ENCODE measurements at regions not wholly inside any gene's neighbourhood (a gene's known extent, or its start where the extent isn't known, plus 50 kb on each side); places are given as distances from the start of the nearest gene placed in this dataset.
"Not testable (repeated sequence)": the region's sequence is repeated elsewhere in the genome, so short reads cannot be mapped to it uniquely, and the experiment has no call there.

DNA sequence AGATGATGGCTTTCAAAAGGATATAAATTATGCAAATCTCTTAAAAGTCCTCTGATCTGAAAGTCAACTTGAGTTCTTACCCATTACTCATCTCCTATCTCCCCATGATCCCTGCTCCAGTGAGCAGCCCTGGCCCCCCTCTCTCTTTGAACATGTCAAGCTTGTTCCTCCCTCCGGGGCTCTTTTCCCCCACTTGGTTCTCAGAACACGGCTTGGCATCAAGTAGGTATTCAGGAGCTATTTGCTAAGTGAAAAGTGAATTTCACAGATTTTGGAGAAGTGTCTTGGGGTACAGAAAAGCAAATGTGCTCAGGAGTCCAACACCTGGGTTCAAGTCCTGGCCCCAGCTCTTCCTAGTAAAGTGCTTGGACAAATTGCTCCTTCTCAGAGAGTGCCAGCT is 98.3 kb upstream of the CTBP2 start:
- Histone ChIP-seq H3K79me2 (ENCODE audit: insufficient read depth) (no peaks in the 10 kb centered on the region), H3K9me2 (ENCODE audit: insufficient read depth) (no peaks in the 10 kb centered on the region), H3K9me3 (ENCODE audit: low read depth) (no peaks in the 10 kb centered on the region), H3K27me3 (replicated peaks; ENCODE audit: insufficient read depth) (no peaks in the 10 kb centered on the region), H3K4me2 (ENCODE audit: unreplicated experiment) (no peak overlapping the region), H3K4me1 (ENCODE audit: insufficient read depth) (peaks cover 6% of the 10 kb centered on the region), H2AFZ (no peak overlapping the region), H3K27ac (no peak overlapping the region), H3F3A (ENCODE audit: insufficient read depth) (no peaks in the 10 kb centered on the region), H3K9ac (no peak overlapping the region), H3K36me3 (ENCODE audit: low read depth) (no peaks in the 10 kb centered on the region), H3K4me3 (no peak overlapping the region), H4K20me1 (ENCODE audit: insufficient read depth) (no peaks in the 10 kb centered on the region)
- WGBS, 2 experiments (ENCODE audit: low coverage in 1 of 2, low lambda C conversion rate in 2 of 2, missing lambda C conversion rate in 2 of 2), result 57 to 66% methylated on average over 2 of the region's 2 CpGs
- TF ChIP-seq EZH2 (IDR thresholded peaks at IDR 0.05; ENCODE audit: insufficient read depth, poor library complexity, severe bottlenecking), result no peak
- TF ChIP-seq EZH2phosphoT487 (IDR thresholded peaks at IDR 0.05; ENCODE audit: insufficient read depth, low read depth), result no peak
- no peak for DNase-seq
- in situ Hi-C loops (cut with MboI), result no loop called here

DNA sequence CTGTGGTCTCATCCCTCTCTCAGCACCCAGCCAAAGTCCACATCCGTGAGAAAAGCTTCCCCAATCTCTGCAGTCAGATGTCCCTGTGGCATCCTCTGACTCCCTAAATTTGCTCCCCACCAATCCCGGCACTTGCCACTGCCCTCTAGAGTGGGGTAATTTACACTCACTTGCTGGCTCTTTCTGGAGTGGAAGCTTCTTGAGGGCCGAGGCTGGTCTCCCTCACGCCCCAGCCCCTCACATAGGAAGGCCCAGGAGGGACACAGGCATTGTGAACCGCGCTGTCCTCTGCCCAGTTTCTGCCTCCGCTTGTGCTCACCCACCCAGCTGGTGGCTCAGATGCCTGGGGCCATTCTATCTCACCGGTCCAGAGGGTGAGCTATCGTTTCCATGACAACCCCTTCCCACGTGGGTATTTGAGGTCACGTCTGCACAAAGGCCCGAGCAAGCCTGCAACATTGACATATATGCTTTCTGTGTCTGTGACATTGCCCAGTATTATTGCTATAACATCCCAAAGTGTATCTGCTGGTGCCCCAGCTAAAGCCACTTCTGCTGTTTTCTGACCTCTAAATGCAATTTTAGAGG is 97.3 kb upstream of the CTBP2 start:
- H3K27ac ChIP-seq, result no peak overlapping the region
- 49 to 51% methylated on average over 12 of the region's 12 CpGs for WGBS, 2 experiments (ENCODE audit: low coverage in 1 of 2, low lambda C conversion rate in 2 of 2, missing lambda C conversion rate in 2 of 2)
- no peaks in the 10 kb centered on the region for H3K4me1 ChIP-seq (ENCODE audit: insufficient read depth)
- no peak overlapping the region for H3K9ac ChIP-seq
- TF ChIP-seq EZH2 (IDR thresholded peaks at IDR 0.05; ENCODE audit: insufficient read depth, poor library complexity, severe bottlenecking), result no peak
- no peak for TF ChIP-seq EZH2phosphoT487 (IDR thresholded peaks at IDR 0.05; ENCODE audit: insufficient read depth, low read depth)
- no peaks in the 10 kb centered on the region for H3K79me2 ChIP-seq (ENCODE audit: insufficient read depth)
- H3K4me2 ChIP-seq (ENCODE audit: unreplicated experiment), result no peak overlapping the region
- no peaks in the 10 kb centered on the region for H4K20me1 ChIP-seq (ENCODE audit: insufficient read depth)
- no peak overlapping the region for H2AFZ ChIP-seq
- H3F3A ChIP-seq (ENCODE audit: insufficient read depth), result no peaks in the 10 kb centered on the region
- no peaks in the 10 kb centered on the region for H3K36me3 ChIP-seq (ENCODE audit: low read depth)
- in situ Hi-C loops (cut with MboI), result no loop called here
- DNase-seq, result peak; percentile 10
- no peaks in the 10 kb centered on the region for H3K9me2 ChIP-seq (ENCODE audit: insufficient read depth)
- no peak overlapping the region for H3K4me3 ChIP-seq
- H3K9me3 ChIP-seq (ENCODE audit: low read depth), result no peaks in the 10 kb centered on the region
- no peaks in the 10 kb centered on the region for H3K27me3 ChIP-seq (replicated peaks; ENCODE audit: insufficient read depth)

DNA sequence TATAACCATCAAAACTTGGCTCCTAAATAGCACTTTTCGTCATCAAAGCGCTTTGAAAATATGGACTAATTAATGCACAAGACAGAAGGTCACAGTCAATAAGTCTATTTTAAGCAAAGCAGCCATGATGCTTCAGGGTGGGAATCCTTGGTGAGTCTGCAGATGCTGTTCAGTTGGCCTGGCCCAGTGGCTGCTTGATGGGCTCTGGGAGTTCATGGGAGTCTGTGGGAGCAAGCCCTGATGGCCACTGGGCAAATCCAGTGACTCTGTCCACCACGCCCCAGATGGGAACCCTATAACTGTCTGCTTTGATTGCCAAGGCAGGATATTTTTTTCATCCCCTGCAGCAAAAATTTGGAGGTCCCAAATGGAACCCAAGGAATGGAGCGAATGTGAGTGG is 95.7 kb upstream of the CTBP2 start:
- Histone ChIP-seq H3K27me3 (replicated peaks; ENCODE audit: insufficient read depth) (no peaks in the 10 kb centered on the region), H2AFZ (no peak overlapping the region), H3K27ac (no peak overlapping the region), H3K4me3 (no peak overlapping the region), H3K4me1 (ENCODE audit: insufficient read depth) (no peaks in the 10 kb centered on the region), H3K9me2 (ENCODE audit: insufficient read depth) (no peaks in the 10 kb centered on the region), H4K20me1 (ENCODE audit: insufficient read depth) (no peaks in the 10 kb centered on the region), H3K79me2 (ENCODE audit: insufficient read depth) (no peaks in the 10 kb centered on the region), H3K36me3 (ENCODE audit: low read depth) (no peaks in the 10 kb centered on the region), H3F3A (ENCODE audit: insufficient read depth) (no peaks in the 10 kb centered on the region), H3K4me2 (ENCODE audit: unreplicated experiment) (no peak overlapping the region), H3K9ac (no peak overlapping the region), H3K9me3 (ENCODE audit: low read depth) (no peaks in the 10 kb centered on the region)
- TF ChIP-seq EZH2phosphoT487 (IDR thresholded peaks at IDR 0.05; ENCODE audit: insufficient read depth, low read depth), result no peak
- 15 to 20% methylated on average over 4 of the region's 4 CpGs for WGBS, 2 experiments (ENCODE audit: low coverage in 1 of 2, low lambda C conversion rate in 2 of 2, missing lambda C conversion rate in 2 of 2)
- no peak for DNase-seq
- in situ Hi-C loops (cut with MboI), result no loop called here

DNA sequence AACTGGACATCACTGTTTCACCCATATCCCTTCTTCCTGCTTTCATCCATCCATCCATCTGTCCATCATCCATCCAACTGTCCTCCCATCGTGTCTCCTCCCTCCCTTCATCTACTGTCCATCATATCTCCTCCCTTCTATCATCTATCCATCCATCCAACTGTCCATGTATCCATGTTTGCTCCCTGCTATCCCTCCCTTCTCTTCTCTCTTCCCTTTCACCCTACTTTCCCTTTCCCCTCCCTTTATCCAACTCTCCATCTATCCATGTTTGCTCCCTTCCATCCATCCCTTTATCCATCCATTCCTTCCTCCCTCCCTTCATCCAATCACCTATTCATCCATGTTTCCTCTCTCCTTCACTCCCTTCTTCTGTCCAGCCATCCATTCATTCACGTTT is 92.6 kb upstream of the CTBP2 start:
- 8 to 17% methylated on average over 2 of the region's 2 CpGs for WGBS, 2 experiments (ENCODE audit: low coverage in 1 of 2, low lambda C conversion rate in 2 of 2, missing lambda C conversion rate in 2 of 2)
- Histone ChIP-seq H3K9ac (no peak overlapping the region), H3K4me2 (ENCODE audit: unreplicated experiment) (no peak overlapping the region), H3K27ac (no peak overlapping the region), H3K27me3 (replicated peaks; ENCODE audit: insufficient read depth) (peaks cover 1% of the 10 kb centered on the region; the same call in 1 of the 2 replicates), H4K20me1 (ENCODE audit: insufficient read depth) (no peaks in the 10 kb centered on the region), H2AFZ (no peak overlapping the region), H3K79me2 (ENCODE audit: insufficient read depth) (no peaks in the 10 kb centered on the region), H3K9me2 (ENCODE audit: insufficient read depth) (no peaks in the 10 kb centered on the region), H3K9me3 (ENCODE audit: low read depth) (no peaks in the 10 kb centered on the region), H3K4me3 (no peak overlapping the region), H3K36me3 (ENCODE audit: low read depth) (no peaks in the 10 kb centered on the region), H3K4me1 (ENCODE audit: insufficient read depth) (no peaks in the 10 kb centered on the region), H3F3A (ENCODE audit: insufficient read depth) (no peaks in the 10 kb centered on the region)
- DNase-seq, result no peak
- TF ChIP-seq EZH2phosphoT487 (IDR thresholded peaks at IDR 0.05; ENCODE audit: insufficient read depth, low read depth), result no peak
- no peak for TF ChIP-seq EZH2 (IDR thresholded peaks at IDR 0.05; ENCODE audit: insufficient read depth, poor library complexity, severe bottlenecking)
- in situ Hi-C loops (cut with MboI), result no loop called here

DNA sequence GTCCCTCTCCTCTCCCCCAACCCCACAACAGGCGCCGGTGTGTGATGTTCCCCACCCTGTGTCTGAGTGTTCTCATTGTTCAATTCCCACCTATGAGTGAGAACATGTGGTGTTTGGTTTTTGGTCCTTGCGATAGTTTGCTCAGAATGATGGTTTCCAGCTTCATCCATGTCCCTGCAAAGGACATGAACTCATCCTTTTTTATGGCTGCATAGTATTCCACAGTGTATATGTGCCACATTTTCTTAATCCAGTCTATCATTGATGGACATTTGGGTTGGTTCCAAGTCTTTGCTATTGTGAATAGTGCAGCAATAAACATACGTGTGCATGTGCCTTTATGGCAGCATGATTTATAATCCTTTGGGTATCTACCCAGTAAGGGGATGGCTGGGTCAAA is 90.5 kb upstream of the CTBP2 start:
- in situ Hi-C loops (cut with MboI); H3K79me2 ChIP-seq (ENCODE audit: insufficient read depth); H3K9ac ChIP-seq; H3K27ac ChIP-seq; H3F3A ChIP-seq (ENCODE audit: insufficient read depth); H3K4me2 ChIP-seq (ENCODE audit: unreplicated experiment); DNase-seq; H3K36me3 ChIP-seq (ENCODE audit: low read depth); H2AFZ ChIP-seq; H3K9me2 ChIP-seq (ENCODE audit: insufficient read depth); H3K9me3 ChIP-seq (ENCODE audit: low read depth); H3K4me1 ChIP-seq (ENCODE audit: insufficient read depth); H4K20me1 ChIP-seq (ENCODE audit: insufficient read depth); H3K4me3 ChIP-seq: not testable (repeated sequence)
- peaks cover 15% of the 10 kb centered on the region for H3K27me3 ChIP-seq (replicated peaks; ENCODE audit: insufficient read depth)
- 65 to 67% methylated on average over 4 of the region's 4 CpGs for WGBS, 2 experiments (ENCODE audit: low coverage in 1 of 2, low lambda C conversion rate in 2 of 2, missing lambda C conversion rate in 2 of 2)
